Kasumi-1 (cell line): ENCODE measurements at regions not wholly inside any gene's neighbourhood (a gene's known extent, or its start where the extent isn't known, plus 50 kb on each side); places are given as distances from the start of the nearest gene placed in this dataset.

ENCODE experiments used
- DNase-seq, 2 experiments: peaks; one replicate each; lab custom pipeline; 2025; lab: John Stamatoyannopoulos, UW

- no peak for DNase-seq
These were observed 67.8 kb upstream of the ELAC2 start for GRCh38 chr17:13085578-13085977.

DNA sequence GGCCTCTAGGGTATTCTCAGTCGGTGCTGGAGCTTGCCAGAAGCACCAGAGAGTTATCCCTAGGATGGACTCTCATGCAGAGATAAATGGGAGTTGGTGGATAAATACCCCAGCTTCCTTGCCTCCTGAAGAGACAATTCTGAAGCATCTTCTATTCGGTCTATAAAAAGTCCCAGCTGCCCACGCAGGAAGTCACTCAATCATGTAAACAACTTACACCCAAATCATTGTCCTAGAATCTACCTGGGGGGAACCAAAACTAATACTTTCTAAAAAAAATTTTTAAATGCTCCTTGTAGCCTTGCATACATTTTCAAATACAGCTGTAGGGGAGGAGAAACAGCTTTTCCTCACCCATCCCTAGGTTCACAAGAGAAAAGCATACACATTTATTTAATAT, 66.6 kb upstream of the ELAC2 start:
- no peak for DNase-seq

DNA sequence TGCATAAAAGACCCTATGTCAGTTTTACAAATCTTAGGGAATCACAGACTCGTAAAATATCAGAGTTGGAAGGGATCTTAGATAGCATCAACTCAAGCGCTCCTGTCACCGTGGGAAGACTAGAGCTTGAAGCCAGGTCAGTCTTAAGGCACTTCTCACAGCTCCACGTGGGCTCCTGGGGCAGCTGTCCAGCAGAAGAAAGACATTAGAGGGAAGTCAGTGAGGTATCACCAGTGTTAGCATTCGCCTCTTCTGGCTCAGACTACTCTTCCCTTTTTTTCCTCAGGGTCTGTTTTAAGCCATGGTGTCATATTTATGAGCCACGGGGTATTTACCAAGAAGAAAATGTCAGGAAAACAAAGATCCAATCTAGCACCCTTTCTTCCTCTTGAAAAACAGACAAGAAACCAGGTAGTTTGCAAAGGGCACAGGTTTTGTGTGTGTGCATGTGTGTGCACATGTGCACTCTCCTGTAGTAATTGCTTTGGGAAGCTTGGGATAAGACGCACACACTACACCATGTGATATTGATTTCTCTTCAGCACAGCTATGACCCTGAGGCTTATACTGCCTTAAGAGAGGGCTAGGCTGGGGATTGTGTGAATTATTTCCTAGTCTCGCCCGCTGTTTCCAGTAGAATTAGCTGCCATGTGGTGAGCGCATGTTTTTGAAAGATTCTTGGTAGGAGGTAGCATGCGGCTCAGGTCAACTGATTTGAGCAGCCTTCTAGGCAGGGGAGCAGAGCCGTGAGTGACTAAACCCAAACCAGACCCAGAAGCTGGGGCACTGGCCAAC, 61.0 kb upstream of the ELAC2 start:
- no peak for DNase-seq

GRCh38 chr17:13076905-13077304, 59.1 kb upstream of the ELAC2 start:
- no peak for DNase-seq

DNA sequence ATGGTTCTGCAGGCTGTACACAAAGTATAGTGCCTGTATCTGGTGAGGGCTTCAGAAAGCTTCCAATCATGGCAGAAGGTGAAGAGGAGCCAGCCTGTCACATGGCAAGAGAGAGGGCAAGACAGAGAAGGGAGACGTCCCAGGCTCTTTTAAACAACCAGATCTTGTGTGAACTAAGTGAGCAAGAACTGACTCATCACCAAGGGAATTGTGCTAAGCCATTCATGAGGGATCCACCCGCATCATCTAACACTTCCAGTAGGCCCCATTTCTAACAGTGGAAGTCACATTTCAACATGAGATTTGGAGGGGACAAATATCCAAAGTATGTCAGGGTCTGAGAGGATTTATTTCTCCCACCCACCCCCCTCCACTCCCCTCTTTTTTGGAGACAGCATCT, 56.2 kb upstream of the ELAC2 start:
- no peak for DNase-seq

- DNase-seq, result no peak
These were observed 55.2 kb upstream of the ELAC2 start for GRCh38 chr17:13073018-13073417.

DNA sequence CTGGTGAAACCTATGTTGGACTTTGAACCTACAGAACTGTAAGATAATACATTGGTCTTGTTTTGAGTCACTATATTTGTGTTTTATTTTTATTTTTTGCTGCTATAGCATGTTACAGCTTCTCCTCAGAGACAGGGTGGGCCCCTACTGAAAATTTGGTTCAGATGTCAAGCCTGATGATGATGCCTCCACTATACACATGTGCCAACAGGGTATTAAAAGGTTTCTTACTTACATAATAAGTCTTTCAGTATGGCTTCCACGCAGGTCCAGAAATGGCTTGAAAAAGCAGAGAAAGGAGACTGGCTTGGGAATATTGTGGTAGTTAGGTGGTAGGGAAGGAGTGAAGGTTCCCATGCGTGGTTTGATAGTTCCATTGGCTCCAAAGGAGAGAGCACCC, 52.9 kb upstream of the ELAC2 start:
- no peak for DNase-seq

DNA sequence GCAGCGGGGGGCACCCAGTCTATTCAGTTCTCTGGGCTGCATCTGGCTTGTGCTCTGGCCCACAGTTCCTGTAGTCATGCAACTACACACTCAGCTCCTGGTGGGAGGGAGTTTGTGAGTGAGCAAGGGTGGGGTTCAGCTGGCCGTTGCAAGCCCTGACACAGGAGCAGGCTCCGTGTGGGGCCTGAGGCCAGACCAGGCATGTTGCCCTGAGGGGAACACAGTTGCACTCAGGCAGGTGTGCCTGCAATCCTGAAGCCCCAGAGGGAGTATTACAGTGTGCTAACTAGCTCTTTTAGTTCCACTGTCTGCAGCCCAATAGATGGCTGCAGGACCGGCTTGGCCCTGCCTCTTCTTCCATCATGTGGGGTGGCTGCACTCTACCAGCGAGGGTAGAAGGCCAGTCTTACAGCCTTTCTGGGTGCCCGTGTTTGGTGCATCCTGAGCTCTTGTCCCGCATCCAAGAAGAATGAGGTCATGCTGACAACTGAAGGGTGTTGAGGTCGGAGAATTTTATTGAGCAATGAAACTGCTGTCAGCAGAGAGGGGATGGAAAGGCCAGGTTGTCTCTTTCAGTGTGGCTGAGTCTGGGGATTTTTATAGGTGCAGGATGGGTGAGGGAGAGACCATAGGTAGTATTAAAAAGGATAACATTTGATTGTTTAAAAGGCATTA, 49.9 kb upstream of the ELAC2 start:
- no peak for DNase-seq
